GM13976 (cell line): ENCODE measurements at regions not wholly inside any gene's neighbourhood (a gene's known extent, or its start where the extent isn't known, plus 50 kb on each side); places are given as distances from the start of the nearest gene placed in this dataset.

Source experiments
- DNase-seq: peaks from one replicate; pipeline ENCODE4 v3.0.0; 2012; ENCODE audit warnings: low spot score
- CTCF ChIP-seq: IDR thresholded peaks from 2 replicates; pipeline ENCODE4 v1.5.1; 2012; ENCODE audit warnings: borderline replicate concordance, mild to moderate bottlenecking; ENCODE audit not compliant: insufficient read depth; ENCODE audit errors: extremely low read depth, missing control alignments, control extremely low read depth
- in situ Hi-C: fragments of 300-500 bp; cut with MboI; formaldehyde crosslinking; loops from one replicate; pipeline ENCODE4 v1.12.0; 2022; ENCODE audit warnings: low sequenced_read_pairs, mixed read lengths, inconsistent platforms; ENCODE audit not compliant: unreplicated experiment

- DNase-seq: peak; percentile 23
- in situ Hi-C loops: no loop called here
Measured at GRCh38 chr1:184161071-184161698, 109.7 kb downstream of the TSEN15 start.

GRCh38 chr1:184162281-184162680 is 110.8 kb downstream of the TSEN15 start:
- no peak for DNase-seq
- TF ChIP-seq CTCF: no peak

More at GRCh38 chr1:184161071-184161698, 109.7 kb downstream of the TSEN15 start:
- no peak for TF ChIP-seq CTCF

GRCh38 chr1:184163674-184164465 is 112.3 kb downstream of the TSEN15 start:
- in situ Hi-C loops: no loop called here
- no peak for TF ChIP-seq CTCF
- peak; percentile 72 for DNase-seq

More at GRCh38 chr1:184162281-184162680, 110.8 kb downstream of the TSEN15 start:
- in situ Hi-C loops: no loop called here

- TF ChIP-seq CTCF: no peak
- in situ Hi-C loops: no loop called here
Measured at GRCh38 chr1:184164536-184164935, 113.0 kb downstream of the TSEN15 start.

GRCh38 chr1:184166485-184166884 is 115.0 kb downstream of the TSEN15 start:
- in situ Hi-C loops: no loop called here

More at GRCh38 chr1:184164536-184164935, 113.0 kb downstream of the TSEN15 start:
- DNase-seq: no peak

GRCh38 chr1:184167352-184167751 is 115.8 kb downstream of the TSEN15 start:
- no peak for DNase-seq
- in situ Hi-C loops: no loop called here
- no peak for TF ChIP-seq CTCF

More at GRCh38 chr1:184166485-184166884, 115.0 kb downstream of the TSEN15 start:
- no peak for DNase-seq
- no peak for TF ChIP-seq CTCF
